Calu3 (cell line): ENCODE measurements at regions not wholly inside any gene's neighbourhood (a gene's known extent, or its start where the extent isn't known, plus 50 kb on each side); places are given as distances from the start of the nearest gene placed in this dataset.

Experiments
- BruUV-seq: library from RNA; stranded (reverse); fragments of 400-500 nt; replicated peaks from 2 replicates; lab custom pipeline; 2021; lab: Mats Ljungman, UMichigan
- CTCF ChIA-PET: fragments of 300-600 bp; sonication (Branson Sonifier 250); formaldehyde crosslinking; loops from one replicate; lab custom pipeline; 2022; ENCODE audit warnings: antibody characterized with exemption; lab: Charles Lee
- DNase-seq: peaks from one replicate; pipeline ENCODE4 v3.0.0; 2022
- H3K27ac Mint-ChIP-seq: one replicate; pipeline ENCODE4 v1.8.0; 2022; ENCODE audit warnings: mixed read lengths; ENCODE audit not compliant: unreplicated experiment
- H3K27me3 Mint-ChIP-seq: one replicate; pipeline ENCODE4 v1.8.0; 2022; ENCODE audit warnings: mixed read lengths; ENCODE audit not compliant: unreplicated experiment
- H3K36me3 Mint-ChIP-seq: one replicate; pipeline ENCODE4 v1.8.0; 2022; ENCODE audit warnings: mild to moderate bottlenecking, moderate library complexity, mixed read lengths; ENCODE audit not compliant: insufficient read depth, unreplicated experiment
- H3K4me1 Mint-ChIP-seq: one replicate; pipeline ENCODE4 v1.8.0; 2022; ENCODE audit warnings: mild to moderate bottlenecking, low read depth, mixed read lengths; ENCODE audit not compliant: unreplicated experiment
- H3K4me3 Mint-ChIP-seq: one replicate; pipeline ENCODE4 v1.8.0; 2022; ENCODE audit warnings: mild to moderate bottlenecking, low read depth, moderate library complexity, mixed read lengths; ENCODE audit not compliant: unreplicated experiment
- H3K9me3 Mint-ChIP-seq: one replicate; pipeline ENCODE4 v1.8.0; 2022; ENCODE audit warnings: low read depth, mixed read lengths; ENCODE audit not compliant: unreplicated experiment
- CTCF ChIP-seq: fragments of 200-600 bp; IDR thresholded peaks from one replicate; pipeline ENCODE4 v1.8.0; 2022; ENCODE audit warnings: antibody characterized with exemption; ENCODE audit not compliant: unreplicated experiment
- intact Hi-C: fragments of 100-400 bp; cut with micrococcal nuclease; formaldehyde crosslinking; loops from one replicate; pipeline ENCODE4 v1.10.0; 2022; ENCODE audit not compliant: unreplicated experiment

DNA sequence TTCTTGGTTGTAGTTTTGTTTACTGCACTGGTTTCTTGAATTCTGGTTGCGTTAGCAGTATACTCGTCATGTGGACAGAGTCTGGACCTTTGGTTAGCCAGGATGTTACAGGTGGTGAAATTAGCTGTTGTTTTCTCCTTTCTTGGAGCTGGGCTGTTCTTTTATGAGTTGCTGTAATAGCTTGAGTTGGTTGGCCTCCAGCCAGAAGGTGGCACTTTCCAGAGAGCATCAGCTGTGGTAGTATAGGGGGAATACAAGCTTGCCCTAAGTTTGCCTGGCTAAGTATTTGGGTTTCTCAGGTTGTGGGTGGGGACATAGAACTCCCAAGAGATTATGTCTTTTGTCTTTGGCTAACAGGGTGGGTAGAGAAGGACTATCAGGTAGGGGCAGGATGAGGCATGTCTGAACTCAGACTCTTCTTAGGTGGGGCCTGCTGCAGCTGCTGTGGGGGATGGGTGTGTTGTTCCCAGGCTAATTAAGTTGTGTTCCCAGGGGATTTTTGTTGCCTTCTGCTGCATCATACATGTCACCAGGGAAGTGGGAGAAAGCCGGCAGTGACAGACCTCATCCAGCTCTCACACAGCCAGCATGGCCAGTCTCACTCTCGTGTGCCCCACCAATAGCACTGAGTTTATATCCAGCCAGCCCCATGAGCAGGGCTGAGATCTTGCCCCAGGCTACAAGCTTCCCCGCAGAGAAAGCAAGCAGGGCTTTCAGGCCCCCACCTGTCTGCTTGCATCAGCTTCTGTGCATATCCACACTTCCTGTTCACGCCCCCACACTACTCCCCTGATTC, 246.7 kb upstream of the TPK1 start:
- no peak for DNase-seq
- intact Hi-C loops = no loop called here
- Mint-ChIP-seq H3K4me1 (no peaks in the 10 kb centered on the region), H3K4me3 (no peak overlapping the region), H3K9me3 (peaks cover 24% of the 10 kb centered on the region), H3K27ac (no peak overlapping the region), H3K27me3 (no peaks in the 10 kb centered on the region), H3K36me3 (no peaks in the 10 kb centered on the region)
- BruUV-seq = no TSS peak
- no peak for TF ChIP-seq CTCF
- CTCF ChIA-PET = no interaction called here

DNA sequence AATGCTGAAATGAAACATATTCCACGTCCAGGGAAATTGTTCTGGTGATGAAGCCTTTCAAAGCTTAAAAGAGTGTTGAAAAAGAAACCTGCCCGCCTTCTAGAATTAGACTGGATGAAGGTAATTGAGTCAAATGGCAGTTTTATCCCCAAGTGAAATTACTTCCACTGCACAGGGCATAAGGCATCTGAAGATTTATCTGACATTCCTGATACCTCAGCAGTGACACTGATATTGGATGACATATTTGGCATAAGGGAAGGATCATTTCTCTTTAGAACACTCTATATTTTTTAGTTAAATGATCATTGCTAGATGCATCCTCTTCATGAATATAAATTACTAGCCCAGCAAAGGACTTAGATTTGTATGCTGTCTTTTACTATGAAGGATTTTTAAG, 229.6 kb upstream of the TPK1 start:
- H3K27me3 Mint-ChIP-seq = no peaks in the 10 kb centered on the region
- DNase-seq = no peak
- H3K4me3 Mint-ChIP-seq = no peak overlapping the region
- no peaks in the 10 kb centered on the region for H3K36me3 Mint-ChIP-seq
- TF ChIP-seq CTCF = no peak
- intact Hi-C loops = no loop called here
- H3K4me1 Mint-ChIP-seq = no peaks in the 10 kb centered on the region
- CTCF ChIA-PET = no interaction called here
- no TSS peak for BruUV-seq
- no peak overlapping the region for H3K27ac Mint-ChIP-seq
- H3K9me3 Mint-ChIP-seq = peaks cover 5% of the 10 kb centered on the region

GRCh38 chr7:145064114-145064513, 228.3 kb upstream of the TPK1 start:
- H3K4me3 Mint-ChIP-seq = no peak overlapping the region
- peaks cover 5% of the 10 kb centered on the region for H3K9me3 Mint-ChIP-seq
- BruUV-seq = no TSS peak
- H3K27ac Mint-ChIP-seq = no peak overlapping the region
- H3K27me3 Mint-ChIP-seq = no peaks in the 10 kb centered on the region
- no peak for TF ChIP-seq CTCF
- intact Hi-C loops = no loop called here
- CTCF ChIA-PET = no interaction called here
- H3K36me3 Mint-ChIP-seq = no peaks in the 10 kb centered on the region
- no peak for DNase-seq
- no peaks in the 10 kb centered on the region for H3K4me1 Mint-ChIP-seq

- H3K9me3 Mint-ChIP-seq = peaks cover 8% of the 10 kb centered on the region
- no peak overlapping the region for H3K27ac Mint-ChIP-seq
- H3K4me1 Mint-ChIP-seq = no peaks in the 10 kb centered on the region
- H3K27me3 Mint-ChIP-seq = no peaks in the 10 kb centered on the region
- no peak for TF ChIP-seq CTCF
- intact Hi-C loops = no loop called here
- CTCF ChIA-PET = no interaction called here
- H3K4me3 Mint-ChIP-seq = no peak overlapping the region
- no peaks in the 10 kb centered on the region for H3K36me3 Mint-ChIP-seq
- DNase-seq = no peak
- BruUV-seq = no TSS peak
Observed at GRCh38 chr7:145053781-145054180, 217.9 kb upstream of the TPK1 start.
